ENCODE measurements at regions not wholly inside any gene's neighbourhood (a gene's known extent, or its start where the extent isn't known, plus 50 kb on each side); places are given as distances from the start of the nearest gene placed in this dataset.

DNA sequence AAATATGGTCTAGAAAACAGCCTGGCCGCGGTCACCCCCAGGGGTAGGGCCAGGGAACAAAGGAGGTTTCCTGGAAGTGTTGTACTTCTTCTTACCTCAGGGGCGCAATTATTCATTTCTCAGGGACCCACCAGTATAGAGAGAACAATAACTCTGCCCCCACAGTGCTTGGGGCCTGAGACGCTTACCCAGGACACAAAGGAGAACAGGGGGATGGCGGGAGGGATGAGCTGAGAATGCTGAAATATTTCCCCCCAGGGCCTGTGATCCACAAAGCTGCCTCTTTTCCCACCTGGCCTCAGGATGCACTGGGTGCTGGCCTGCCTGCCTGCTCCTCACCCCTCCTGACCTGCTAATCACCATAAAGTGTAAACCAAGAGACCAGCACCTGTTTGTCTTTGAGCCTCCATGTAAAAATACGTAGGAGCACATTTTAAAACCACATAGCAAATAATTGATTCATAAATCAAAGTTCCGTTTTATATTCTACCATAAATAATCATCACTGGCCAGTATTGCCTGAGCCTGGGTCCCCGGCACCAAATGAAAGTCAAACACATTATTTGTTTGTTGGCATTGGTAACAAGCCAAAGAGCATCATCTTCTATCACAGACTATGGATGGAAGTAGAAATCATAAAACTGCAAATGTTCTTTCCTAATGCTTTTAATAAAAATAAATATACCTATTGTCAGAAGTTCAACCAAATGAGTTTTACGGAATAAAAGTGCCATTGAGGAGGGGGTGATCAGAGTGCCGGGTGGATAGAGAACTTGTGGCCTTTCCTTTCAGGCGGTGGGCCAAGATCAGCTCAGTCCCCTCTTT lies 67.3 kb upstream of the RMDN2 start:
- in situ Hi-C loops (cut with MboI; ENCODE audit: low sequenced_read_pairs), result no loop called here

DNA sequence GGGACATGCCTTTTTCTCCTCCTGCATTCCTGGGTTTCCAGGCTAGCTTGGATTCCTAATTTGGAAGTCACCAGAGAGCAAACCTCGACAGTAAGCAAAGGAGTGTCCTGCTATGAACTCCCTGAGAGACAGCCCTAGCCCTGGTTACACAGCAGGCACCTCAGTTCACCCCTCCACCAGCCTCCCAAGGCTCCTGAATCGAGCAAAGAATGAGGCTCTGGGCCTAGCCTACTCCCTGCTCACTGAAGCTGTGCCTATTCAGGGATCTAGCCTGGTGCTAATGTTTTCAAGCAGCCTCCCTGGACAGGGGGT lies 66.7 kb upstream of the RMDN2 start:
- in situ Hi-C loops (cut with MboI; ENCODE audit: low sequenced_read_pairs), result no loop called here

DNA sequence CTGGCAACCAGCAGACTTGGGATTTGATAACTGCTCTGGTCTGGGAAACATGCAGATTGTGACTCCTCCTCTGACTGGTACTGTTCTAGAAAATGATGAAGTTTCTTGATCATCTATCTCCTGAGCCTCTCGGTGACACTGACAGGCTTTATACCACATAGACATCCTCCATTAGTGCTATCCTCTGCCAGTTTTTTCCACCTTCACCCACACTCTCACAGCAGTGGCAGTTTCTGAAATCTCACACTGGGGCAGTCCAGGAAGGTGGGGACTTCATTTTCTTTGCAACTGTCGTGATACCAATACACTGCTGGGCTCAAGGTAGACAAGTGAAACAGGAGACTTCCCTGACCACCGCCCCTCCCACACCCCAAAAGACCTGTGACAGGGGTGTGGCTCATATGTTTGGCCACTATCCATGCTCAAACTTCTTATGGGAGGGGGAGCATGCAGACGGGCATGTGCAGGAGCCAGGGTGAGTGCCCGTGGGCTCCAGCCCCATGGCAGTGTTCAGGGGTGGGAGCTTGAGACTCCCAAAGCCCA lies 66.3 kb upstream of the RMDN2 start:
- in situ Hi-C loops (cut with MboI; ENCODE audit: low sequenced_read_pairs), result no loop called here

GRCh38 chr2:37862620-37863019 lies 62.5 kb upstream of the RMDN2 start:
- in situ Hi-C loops (cut with MboI; ENCODE audit: low sequenced_read_pairs), result no loop called here

GRCh38 chr2:37864217-37864616 lies 60.9 kb upstream of the RMDN2 start:
- in situ Hi-C loops (cut with MboI; ENCODE audit: low sequenced_read_pairs), result no loop called here

- in situ Hi-C loops (cut with MboI; ENCODE audit: low sequenced_read_pairs), result no loop called here
Measured at GRCh38 chr2:37865640-37866039, 59.4 kb upstream of the RMDN2 start.

GRCh38 chr2:37866171-37866934 lies 58.7 kb upstream of the RMDN2 start:
- in situ Hi-C loops (cut with MboI; ENCODE audit: low sequenced_read_pairs), result no loop called here

DNA sequence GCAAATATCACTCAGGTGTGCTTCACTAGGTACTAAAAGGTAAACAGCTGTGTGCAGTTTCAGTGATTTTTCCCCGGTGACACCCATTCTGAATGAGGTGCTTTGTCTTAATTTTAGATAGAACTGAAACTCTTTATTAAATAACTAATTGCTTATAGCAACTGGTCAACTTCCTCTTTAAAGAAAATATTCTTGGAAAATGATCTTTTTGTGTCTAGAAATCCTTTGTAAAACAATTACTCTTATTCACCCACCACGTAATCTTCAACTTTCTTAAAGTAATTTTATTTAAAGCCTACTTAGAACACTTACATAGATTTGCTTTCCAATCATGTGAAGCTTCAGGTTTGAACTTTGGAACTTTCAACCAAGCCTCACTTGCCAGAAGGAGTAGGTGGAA lies 57.9 kb upstream of the RMDN2 start:
- in situ Hi-C loops (cut with MboI; ENCODE audit: low sequenced_read_pairs), result no loop called here

GRCh38 chr2:37868866-37869265 lies 56.2 kb upstream of the RMDN2 start:
- in situ Hi-C loops (cut with MboI; ENCODE audit: low sequenced_read_pairs), result no loop called here

DNA sequence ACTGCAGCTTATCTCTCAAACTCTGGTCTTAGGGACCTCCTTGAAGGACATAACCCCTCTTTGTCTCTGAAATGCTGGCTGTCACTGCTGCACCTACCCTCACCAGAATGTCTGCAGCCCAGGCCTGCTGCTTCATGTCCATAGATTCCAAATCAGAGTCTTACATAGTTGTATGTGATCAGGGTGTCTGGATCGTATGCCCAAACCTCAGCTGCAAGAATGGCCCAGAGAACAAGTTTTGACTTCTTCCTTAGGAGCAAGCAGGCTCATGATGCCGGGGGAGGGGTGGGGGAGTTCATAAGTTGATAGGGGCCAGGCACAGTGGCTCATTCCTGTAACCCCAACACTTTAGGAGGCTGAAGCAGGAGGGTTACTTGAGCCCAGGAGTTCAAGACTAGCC lies 55.8 kb upstream of the RMDN2 start:
- in situ Hi-C loops (cut with MboI; ENCODE audit: low sequenced_read_pairs), result no loop called here

GRCh38 chr2:37869771-37870170 lies 55.3 kb upstream of the RMDN2 start:
- in situ Hi-C loops (cut with MboI; ENCODE audit: low sequenced_read_pairs), result no loop called here

DNA sequence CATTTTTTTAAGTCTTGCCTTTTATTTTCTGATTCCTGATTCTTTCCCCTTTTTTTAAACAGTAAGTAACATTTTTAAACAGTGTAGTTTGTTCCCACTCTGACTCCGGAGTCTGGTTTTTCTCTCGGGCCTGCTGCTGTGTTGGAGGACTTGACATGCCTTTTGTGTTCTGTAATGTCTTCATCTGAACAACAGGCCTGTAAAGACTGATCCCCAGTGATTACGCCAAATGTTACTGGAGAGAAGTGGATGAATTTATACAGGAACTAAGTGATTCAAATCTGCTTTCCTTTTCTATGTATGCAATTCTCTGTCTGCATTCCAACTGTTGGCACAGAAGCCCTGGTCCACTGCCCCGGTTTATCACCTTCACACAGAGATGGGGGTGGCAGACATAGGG lies 54.3 kb upstream of the RMDN2 start:
- in situ Hi-C loops (cut with MboI; ENCODE audit: low sequenced_read_pairs), result no loop called here

DNA sequence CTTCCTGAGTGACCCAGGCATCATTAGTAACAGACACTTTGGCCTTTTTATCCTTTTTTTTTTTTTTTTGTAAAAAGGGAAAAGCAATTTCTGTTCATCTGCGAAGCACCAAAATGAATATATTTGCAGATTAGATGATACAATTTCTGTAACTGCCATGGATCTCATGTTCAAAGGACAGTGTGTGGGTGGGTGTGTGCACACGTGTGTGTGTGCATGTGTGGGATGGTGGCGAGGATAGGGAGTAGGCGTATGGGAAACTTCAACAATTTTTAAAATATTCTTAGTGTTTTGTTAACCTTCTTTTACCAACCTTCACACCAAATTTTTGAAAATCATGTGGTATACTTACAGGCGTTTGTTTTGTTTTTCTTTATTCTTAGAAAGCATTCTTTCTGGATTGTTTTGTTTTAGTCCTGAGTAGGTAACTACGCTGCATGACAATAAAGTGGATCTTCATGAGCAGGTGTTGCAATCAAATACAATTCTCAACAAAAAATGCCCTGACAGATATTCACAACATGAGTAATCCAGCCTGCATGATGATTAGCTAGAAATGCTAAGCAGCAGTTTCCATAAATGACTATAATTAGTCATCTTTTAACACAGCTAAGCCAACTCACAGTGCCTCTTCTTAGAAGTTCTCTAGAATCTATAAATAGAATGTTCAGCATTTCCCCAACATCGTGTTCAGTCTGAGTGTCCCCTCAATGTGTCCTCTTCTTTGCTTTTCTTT lies 53.5 kb upstream of the RMDN2 start:
- in situ Hi-C loops (cut with MboI; ENCODE audit: low sequenced_read_pairs), result no loop called here

GRCh38 chr2:37872192-37872750 lies 52.8 kb upstream of the RMDN2 start:
- in situ Hi-C loops (cut with MboI; ENCODE audit: low sequenced_read_pairs), result no loop called here

- in situ Hi-C loops (cut with MboI; ENCODE audit: low sequenced_read_pairs), result no loop called here
Measured at GRCh38 chr2:37873229-37873628, 51.9 kb upstream of the RMDN2 start.

DNA sequence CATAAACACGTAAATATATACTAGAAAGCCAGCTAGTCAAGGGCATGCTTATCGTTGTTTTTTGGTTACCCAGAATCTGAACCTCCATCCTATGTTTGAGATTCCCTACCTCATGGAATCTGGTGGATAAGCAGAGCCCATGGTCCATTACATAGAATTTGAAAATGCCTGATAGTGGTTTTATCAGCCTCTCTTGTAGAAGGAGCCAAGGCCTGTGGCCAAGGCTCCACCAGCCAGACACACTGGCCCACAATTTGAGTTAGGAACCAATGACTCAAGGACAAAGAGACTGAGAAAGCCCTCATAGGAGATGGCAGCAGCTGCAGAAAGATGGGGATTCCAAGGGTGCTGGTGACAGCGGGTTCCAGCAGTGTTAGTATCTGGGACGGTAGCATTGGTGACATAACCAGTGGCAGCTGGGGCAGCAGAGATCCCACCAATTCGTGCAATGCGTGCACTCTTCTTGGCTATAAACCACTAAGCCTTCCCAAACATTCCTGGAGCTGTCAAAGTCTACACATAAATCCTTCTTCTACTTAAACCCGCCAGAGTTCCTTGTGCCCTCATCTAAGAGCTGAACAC lies 51.2 kb upstream of the RMDN2 start:
- in situ Hi-C loops (cut with MboI; ENCODE audit: low sequenced_read_pairs), result no loop called here

- in situ Hi-C loops (cut with MboI; ENCODE audit: low sequenced_read_pairs), result no loop called here
Measured at GRCh38 chr2:37874470-37874869, 50.6 kb upstream of the RMDN2 start.

Data from HL-60/S4 (cell line).